OCI-LY1 (cell line): ENCODE measurements at regions not wholly inside any gene's neighbourhood (a gene's known extent, or its start where the extent isn't known, plus 50 kb on each side); places are given as distances from the start of the nearest gene placed in this dataset.

Source experiments
- H2AFZ ChIP-seq: fragments of 200-600 bp; sonication (generic), shearing (Covaris generic); 2 replicates; pipeline ENCODE4 v1.6.0; 2014; ENCODE audit warnings: antibody characterized with exemption, mild to moderate bottlenecking, low read length
- H3F3A ChIP-seq: fragments of 200-600 bp; sonication (generic), shearing (Covaris generic); 2 replicates; pipeline ENCODE4 v1.6.0; 2014; ENCODE audit warnings: mild to moderate bottlenecking, antibody characterized with exemption, low read length, moderate library complexity; ENCODE audit not compliant: insufficient read depth
- H3K27ac ChIP-seq: fragments of 200-600 bp; sonication (generic); 2 replicates; pipeline ENCODE4 v1.5.1; 2014; ENCODE audit warnings: low read length, mixed run types, mild to moderate bottlenecking, low read depth; ENCODE audit not compliant: poor library complexity, severe bottlenecking
- H3K27me3 ChIP-seq: fragments of 200-600 bp; sonication (generic); 2 replicates; pipeline ENCODE4 v1.6.0; 2014; ENCODE audit warnings: antibody characterized with exemption, mild to moderate bottlenecking, low read length, moderate library complexity; ENCODE audit not compliant: insufficient read depth
- H3K36me3 ChIP-seq: fragments of 200-600 bp; sonication (generic); 2 replicates; pipeline ENCODE4 v1.6.1; 2014; ENCODE audit warnings: mild to moderate bottlenecking, antibody characterized with exemption, low read length, moderate library complexity, mixed read lengths; ENCODE audit not compliant: insufficient read depth
- H3K4me1 ChIP-seq: fragments of 200-600 bp; sonication (generic); 2 replicates; pipeline ENCODE4 v1.5.1; 2014; ENCODE audit warnings: mild to moderate bottlenecking, low read length, moderate library complexity; ENCODE audit not compliant: insufficient read depth, severe bottlenecking
- H3K4me2 ChIP-seq: fragments of 200-600 bp; sonication (generic), shearing (Covaris generic); 2 replicates; pipeline ENCODE4 v1.6.1; 2014; ENCODE audit warnings: low read length
- H3K4me3 ChIP-seq: fragments of 200-600 bp; sonication (generic); 2 replicates; pipeline ENCODE4 v1.5.1; 2014; ENCODE audit warnings: low read length, low read depth, mild to moderate bottlenecking, mixed read lengths; ENCODE audit not compliant: poor library complexity, severe bottlenecking
- H3K79me2 ChIP-seq: fragments of 200-600 bp; shearing (Covaris generic); 2 replicates; pipeline ENCODE4 v1.6.1; 2016; ENCODE audit warnings: mixed run types, low read length, mixed read lengths; ENCODE audit not compliant: insufficient read depth
- H3K9ac ChIP-seq: fragments of 200-600 bp; sonication (generic), shearing (Covaris generic); 2 replicates; pipeline ENCODE4 v1.6.1; 2014; ENCODE audit warnings: mild to moderate bottlenecking, low read length, mixed read lengths
- H3K9me2 ChIP-seq: fragments of 200-600 bp; sonication (generic), shearing (Covaris generic); 2 replicates; pipeline ENCODE4 v1.6.1; 2014; ENCODE audit warnings: low read depth, mild to moderate bottlenecking, low read length, mixed read lengths
- H3K9me3 ChIP-seq: fragments of 200-600 bp; shearing (Covaris generic); 2 replicates; pipeline ENCODE4 v1.6.1; 2014; ENCODE audit warnings: low read length, mixed read lengths
- H4K20me1 ChIP-seq: fragments of 200-600 bp; sonication (generic), shearing (Covaris generic); 2 replicates; pipeline ENCODE4 v1.6.0; 2016; ENCODE audit warnings: mild to moderate bottlenecking, low read length; ENCODE audit not compliant: insufficient read depth
- CTCF ChIP-seq: fragments of 200-600 bp; sonication (generic), shearing (Covaris generic); IDR thresholded peaks from 2 replicates; pipeline ENCODE4 v1.5.1; 2017; ENCODE audit warnings: mild to moderate bottlenecking, antibody characterized with exemption, low read length, moderate library complexity, mixed read lengths
- EZH2 ChIP-seq: fragments of 200-600 bp; sonication (generic), shearing (Covaris generic); IDR thresholded peaks from 2 replicates; pipeline ENCODE4 v1.8.0; 2017; ENCODE audit warnings: borderline replicate concordance, mixed run types, mild to moderate bottlenecking, antibody characterized with exemption, low read length, moderate library complexity, mixed read lengths

- Histone ChIP-seq H3K9ac (no peak overlapping the region), H3K27me3 (no peaks in the 10 kb centered on the region), H3K9me2 (no peaks in the 10 kb centered on the region), H3K79me2 (no peaks in the 10 kb centered on the region), H3K4me3 (no peak overlapping the region), H2AFZ (no peak overlapping the region), H3K9me3 (no peaks in the 10 kb centered on the region), H3F3A (no peaks in the 10 kb centered on the region), H3K36me3 (no peaks in the 10 kb centered on the region), H3K4me2 (no peak overlapping the region), H3K27ac (no peak overlapping the region), H4K20me1 (no peaks in the 10 kb centered on the region), H3K4me1 (no peaks in the 10 kb centered on the region)
- TF ChIP-seq EZH2 (no peak), CTCF (no peak)
Measured at GRCh38 chr6:111925296-111925695, 52.0 kb upstream of the FYN start.

- TF ChIP-seq EZH2 (no peak), CTCF (no peak)
- H2AFZ ChIP-seq = no peak overlapping the region
- H3K9me2 ChIP-seq = no peaks in the 10 kb centered on the region
- no peaks in the 10 kb centered on the region for H3K36me3 ChIP-seq
- no peaks in the 10 kb centered on the region for H3K27me3 ChIP-seq
- no peaks in the 10 kb centered on the region for H4K20me1 ChIP-seq
- no peak overlapping the region for H3K4me3 ChIP-seq
- H3K27ac ChIP-seq = no peak overlapping the region
- no peak overlapping the region for H3K9ac ChIP-seq
- no peaks in the 10 kb centered on the region for H3K79me2 ChIP-seq
- no peak overlapping the region for H3K4me2 ChIP-seq
- no peaks in the 10 kb centered on the region for H3K9me3 ChIP-seq
- H3K4me1 ChIP-seq = no peaks in the 10 kb centered on the region
- H3F3A ChIP-seq = no peaks in the 10 kb centered on the region
Measured at GRCh38 chr6:111926731-111927302, 53.6 kb upstream of the FYN start.

- Histone ChIP-seq H3K9ac (no peak overlapping the region), H3K79me2 (no peaks in the 10 kb centered on the region), H3K27ac (no peak overlapping the region), H3K4me1 (no peaks in the 10 kb centered on the region), H3K36me3 (no peaks in the 10 kb centered on the region), H4K20me1 (no peaks in the 10 kb centered on the region), H2AFZ (no peak overlapping the region), H3K4me3 (no peak overlapping the region), H3F3A (no peaks in the 10 kb centered on the region), H3K4me2 (no peak overlapping the region), H3K9me2 (no peaks in the 10 kb centered on the region), H3K9me3 (no peaks in the 10 kb centered on the region), H3K27me3 (no peaks in the 10 kb centered on the region)
- TF ChIP-seq CTCF (no peak), EZH2 (no peak)
Measured at GRCh38 chr6:111927321-111927720, 54.1 kb upstream of the FYN start.
